ENCODE measurements at regions not wholly inside any gene's neighbourhood (a gene's known extent, or its start where the extent isn't known, plus 50 kb on each side); places are given as distances from the start of the nearest gene placed in this dataset.

DNA sequence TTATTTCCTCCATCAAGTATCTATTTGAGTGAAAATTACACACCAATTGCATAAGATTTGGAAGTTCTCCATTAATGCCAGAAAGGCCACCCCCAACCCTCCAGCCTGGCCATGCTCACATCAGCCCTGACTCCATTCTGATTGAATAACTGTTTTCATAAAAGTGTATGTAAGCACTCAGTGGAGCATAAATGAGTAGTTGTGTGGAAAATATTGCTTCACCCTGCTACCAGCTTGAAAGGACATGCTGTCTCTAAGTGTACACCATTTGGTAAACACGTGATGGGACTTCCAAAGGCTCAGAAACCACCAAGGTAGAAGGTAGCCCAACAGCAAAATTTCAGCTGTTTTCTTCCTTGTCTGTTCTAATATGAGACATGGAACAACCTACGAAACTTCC is 393.8 kb downstream of the ZNF385D start:
- intact Hi-C loops (cut with DNase I): no loop called here
- no peak for TF ChIP-seq POLR2A (IDR thresholded peaks at IDR 0.05)
- TF ChIP-seq, protein P1, sequence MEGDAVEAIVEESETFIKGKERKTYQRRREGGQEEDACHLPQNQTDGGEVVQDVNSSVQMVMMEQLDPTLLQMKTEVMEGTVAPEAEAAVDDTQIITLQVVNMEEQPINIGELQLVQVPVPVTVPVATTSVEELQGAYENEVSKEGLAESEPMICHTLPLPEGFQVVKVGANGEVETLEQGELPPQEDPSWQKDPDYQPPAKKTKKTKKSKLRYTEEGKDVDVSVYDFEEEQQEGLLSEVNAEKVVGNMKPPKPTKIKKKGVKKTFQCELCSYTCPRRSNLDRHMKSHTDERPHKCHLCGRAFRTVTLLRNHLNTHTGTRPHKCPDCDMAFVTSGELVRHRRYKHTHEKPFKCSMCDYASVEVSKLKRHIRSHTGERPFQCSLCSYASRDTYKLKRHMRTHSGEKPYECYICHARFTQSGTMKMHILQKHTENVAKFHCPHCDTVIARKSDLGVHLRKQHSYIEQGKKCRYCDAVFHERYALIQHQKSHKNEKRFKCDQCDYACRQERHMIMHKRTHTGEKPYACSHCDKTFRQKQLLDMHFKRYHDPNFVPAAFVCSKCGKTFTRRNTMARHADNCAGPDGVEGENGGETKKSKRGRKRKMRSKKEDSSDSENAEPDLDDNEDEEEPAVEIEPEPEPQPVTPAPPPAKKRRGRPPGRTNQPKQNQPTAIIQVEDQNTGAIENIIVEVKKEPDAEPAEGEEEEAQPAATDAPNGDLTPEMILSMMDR (IDR thresholded peaks at IDR 0.05): no peak
- no peak for TF ChIP-seq EP300 (IDR thresholded peaks at IDR 0.05)

DNA sequence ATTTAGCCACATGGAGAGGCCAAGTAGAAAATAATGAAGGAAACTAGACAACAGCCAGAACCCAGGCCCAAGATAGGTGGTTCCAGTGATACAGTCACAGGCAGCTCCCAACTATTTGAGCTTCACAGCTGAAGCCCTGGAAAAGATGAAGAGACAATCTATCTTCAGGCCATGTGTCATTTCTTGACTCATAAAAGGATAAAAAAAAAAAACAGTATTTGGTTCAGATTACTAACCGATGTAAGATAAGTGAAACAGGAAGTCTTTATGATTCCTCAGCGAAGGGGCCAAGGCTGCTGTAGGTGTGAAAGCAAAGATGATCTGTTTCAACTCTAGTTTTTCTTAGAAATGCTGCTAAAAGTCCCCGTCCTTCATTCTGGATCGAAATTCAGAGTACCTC is 394.6 kb downstream of the ZNF385D start:
- Histone ChIP-seq H3K36me3 (no peaks in the 10 kb centered on the region), H3K4me1 (ENCODE audit: insufficient read depth) (no peaks in the 10 kb centered on the region), H3K4me3 (no peak overlapping the region), H3K9me3 (no peaks in the 10 kb centered on the region), H3K27ac (no peak overlapping the region), H3K27me3 (no peaks in the 10 kb centered on the region)
- intact Hi-C loops (cut with DNase I): no loop called here
- DNase-seq: no peak
- TF ChIP-seq, protein P1 (IDR thresholded peaks at IDR 0.05): no peak
- TF ChIP-seq POLR2A (IDR thresholded peaks at IDR 0.05): no peak
- no peak for TF ChIP-seq EP300 (IDR thresholded peaks at IDR 0.05)
- 74 to 83% (median 81%) methylated on average over 4 of the region's 4 CpGs for WGBS, 3 donors

More for the DNA sequence above, 393.8 kb downstream of the ZNF385D start:
- Histone ChIP-seq H3K4me3 (no peak overlapping the region), H3K36me3 (no peaks in the 10 kb centered on the region), H3K4me1 (ENCODE audit: insufficient read depth) (no peaks in the 10 kb centered on the region), H3K9me3 (no peaks in the 10 kb centered on the region), H3K27ac (no peak overlapping the region), H3K27me3 (no peaks in the 10 kb centered on the region)
- no peak for DNase-seq
- WGBS, 3 donors: 75 to 89% (median 84%) methylated on average over 2 of the region's 2 CpGs

DNA sequence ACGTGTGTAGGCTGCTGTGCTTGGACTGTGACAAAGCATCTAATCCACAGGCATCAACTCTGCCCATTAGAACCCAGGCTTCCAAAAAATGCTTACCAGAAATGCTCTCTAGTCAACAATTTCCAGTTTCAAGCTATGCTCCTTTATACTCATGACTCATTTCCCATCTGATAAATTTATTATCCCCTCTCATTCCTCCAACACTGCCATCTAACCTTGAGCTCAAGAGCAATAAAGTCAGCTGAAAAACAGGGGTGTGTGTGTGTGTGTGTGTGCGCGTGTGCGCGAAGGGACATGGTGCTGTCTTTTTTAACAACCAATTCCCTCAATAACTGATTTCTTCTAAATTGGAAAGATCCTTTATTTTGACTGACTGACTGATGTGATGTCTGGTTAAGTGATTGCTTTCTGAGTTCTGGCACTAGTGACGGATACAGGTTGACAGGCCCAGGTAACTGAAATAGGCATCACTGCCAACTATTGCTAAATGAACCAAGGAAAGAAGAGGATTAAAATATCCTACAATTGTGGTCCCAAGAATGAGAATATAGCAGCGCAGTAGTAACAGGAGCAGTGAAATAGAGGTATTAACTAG is 405.5 kb downstream of the ZNF385D start:
- Histone ChIP-seq H3K9me3 (no peaks in the 10 kb centered on the region), H3K4me3 (no peak overlapping the region), H3K27ac (no peak overlapping the region), H3K27me3 (no peaks in the 10 kb centered on the region), H3K4me1 (ENCODE audit: insufficient read depth) (no peaks in the 10 kb centered on the region), H3K36me3 (no peaks in the 10 kb centered on the region)
- DNase-seq: no peak
- WGBS, 3 donors: 74 to 78% (median 77%) methylated on average over 7 of the region's 7 CpGs
- TF ChIP-seq POLR2A (IDR thresholded peaks at IDR 0.05): no peak
- no peak for TF ChIP-seq EP300 (IDR thresholded peaks at IDR 0.05)
- TF ChIP-seq, protein P1 (IDR thresholded peaks at IDR 0.05): no peak
- intact Hi-C loops (cut with DNase I): loop anchor here in 1 of 4 donors (5.0 kb wide), 1 partner anchor 1852 kb away; no protein-coding TSS in a partner anchor

DNA sequence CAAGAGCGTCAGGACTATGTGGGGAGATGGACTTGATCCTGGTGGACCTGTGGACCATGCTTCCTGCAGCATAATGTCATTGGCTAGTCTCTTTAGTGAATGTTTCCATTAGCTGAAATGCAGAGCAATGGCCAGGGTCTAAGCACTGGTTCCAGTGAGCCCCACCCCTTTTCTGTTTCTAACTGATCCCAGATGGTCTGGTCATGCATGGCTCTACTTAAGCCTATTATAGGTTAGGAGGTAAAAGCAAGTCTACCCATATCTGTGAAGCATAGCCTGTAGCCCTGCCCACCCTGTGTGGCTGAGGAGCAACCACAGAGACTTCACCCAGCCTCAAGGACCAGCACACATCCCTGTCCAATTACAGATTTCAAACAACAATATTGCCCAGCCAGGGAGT is 419.2 kb downstream of the ZNF385D start:
- intact Hi-C loops (cut with DNase I): loop anchor here in 1 of 4 donors (5.0 kb wide), 1 partner anchor 1020 kb away; no protein-coding TSS in a partner anchor
- Histone ChIP-seq H3K27me3 (no peaks in the 10 kb centered on the region), H3K36me3 (no peaks in the 10 kb centered on the region), H3K27ac (no peak overlapping the region), H3K9me3 (no peaks in the 10 kb centered on the region), H3K4me3 (no peak overlapping the region), H3K4me1 (ENCODE audit: insufficient read depth) (peaks cover 1% of the 10 kb centered on the region)
- TF ChIP-seq, protein P1 (IDR thresholded peaks at IDR 0.05): no peak
- TF ChIP-seq EP300 (IDR thresholded peaks at IDR 0.05) (no peak), POLR2A (IDR thresholded peaks at IDR 0.05) (no peak)
- WGBS, 3 donors: 96 to 98% (median 96%) methylated on average over 1 of the region's 1 CpG
- no peak for DNase-seq
